ENCODE measurements at regions not wholly inside any gene's neighbourhood (a gene's known extent, or its start where the extent isn't known, plus 50 kb on each side); places are given as distances from the start of the nearest gene placed in this dataset.

- Mint-ChIP-seq H3K4me3 (no peak overlapping the region), H3K27me3 (ENCODE audit: low read depth) (no peaks in the 10 kb centered on the region), H3K9me3 (peaks cover 5% of the 10 kb centered on the region), H3K4me1 (no peaks in the 10 kb centered on the region), H3K36me3 (ENCODE audit: low read depth) (no peaks in the 10 kb centered on the region), H3K27ac (no peak overlapping the region)
- no peak for TF ChIP-seq CTCF (IDR thresholded peaks at IDR 0.05; ENCODE audit: unreplicated experiment in 3 of 3)
Observed at GRCh38 chr4:144213371-144213770, 72.9 kb upstream of the GYPA start.

- Mint-ChIP-seq H3K9me3 (no peaks in the 10 kb centered on the region), H3K27ac (no peak overlapping the region), H3K4me1 (no peaks in the 10 kb centered on the region), H3K27me3 (ENCODE audit: low read depth) (no peaks in the 10 kb centered on the region), H3K36me3 (ENCODE audit: low read depth) (no peaks in the 10 kb centered on the region), H3K4me3 (no peak overlapping the region)
- TF ChIP-seq CTCF (IDR thresholded peaks at IDR 0.05; ENCODE audit: unreplicated experiment in 3 of 3) = no peak
Observed at GRCh38 chr4:144223149-144223548, 82.6 kb upstream of the GYPA start.

GRCh38 chr4:144223661-144224060 lies 83.1 kb upstream of the GYPA start:
- H3K27me3 Mint-ChIP-seq (ENCODE audit: low read depth) = no peaks in the 10 kb centered on the region

GRCh38 chr4:144259285-144259684 lies 118.8 kb upstream of the GYPA start:
- Mint-ChIP-seq H3K9me3 (peaks cover 15% of the 10 kb centered on the region), H3K27me3 (ENCODE audit: low read depth) (no peaks in the 10 kb centered on the region), H3K4me1 (no peaks in the 10 kb centered on the region), H3K4me3 (no peak overlapping the region), H3K27ac (no peak overlapping the region), H3K36me3 (ENCODE audit: low read depth) (no peaks in the 10 kb centered on the region)
- TF ChIP-seq CTCF (IDR thresholded peaks at IDR 0.05; ENCODE audit: unreplicated experiment in 3 of 3) = no peak

More at GRCh38 chr4:144223661-144224060, 83.1 kb upstream of the GYPA start:
- no peaks in the 10 kb centered on the region for H3K9me3 Mint-ChIP-seq
- H3K36me3 Mint-ChIP-seq (ENCODE audit: low read depth) = no peaks in the 10 kb centered on the region
- H3K27ac Mint-ChIP-seq = no peak overlapping the region
- no peak overlapping the region for H3K4me3 Mint-ChIP-seq
- no peaks in the 10 kb centered on the region for H3K4me1 Mint-ChIP-seq
- no peak for TF ChIP-seq CTCF (IDR thresholded peaks at IDR 0.05; ENCODE audit: unreplicated experiment in 3 of 3)

- no peak for TF ChIP-seq CTCF (IDR thresholded peaks at IDR 0.05; ENCODE audit: unreplicated experiment in 3 of 3)
- H3K4me3 Mint-ChIP-seq = no peak overlapping the region
Observed at GRCh38 chr4:144267084-144267483, 126.6 kb upstream of the GYPA start.

GRCh38 chr4:144280688-144281087 lies 140.2 kb upstream of the GYPA start:
- Mint-ChIP-seq H3K27ac (no peak overlapping the region), H3K4me1 (no peaks in the 10 kb centered on the region), H3K9me3 (no peaks in the 10 kb centered on the region), H3K27me3 (ENCODE audit: low read depth) (no peaks in the 10 kb centered on the region), H3K4me3 (no peak overlapping the region), H3K36me3 (ENCODE audit: low read depth) (no peaks in the 10 kb centered on the region)
- TF ChIP-seq CTCF (IDR thresholded peaks at IDR 0.05; ENCODE audit: unreplicated experiment in 3 of 3) = no peak

More at GRCh38 chr4:144267084-144267483, 126.6 kb upstream of the GYPA start:
- Mint-ChIP-seq H3K27ac (no peak overlapping the region), H3K4me1 (no peaks in the 10 kb centered on the region), H3K36me3 (ENCODE audit: low read depth) (no peaks in the 10 kb centered on the region), H3K9me3 (no peaks in the 10 kb centered on the region), H3K27me3 (ENCODE audit: low read depth) (no peaks in the 10 kb centered on the region)

Data from nephron (organoid).